CD4-positive, alpha-beta T cell treated with Interleukin-12 subunit alpha and Interleukin-12 subunit beta, for 1 hour (primary cell): ENCODE measurements at regions not wholly inside any gene's neighbourhood (a gene's known extent, or its start where the extent isn't known, plus 50 kb on each side); places are given as distances from the start of the nearest gene placed in this dataset.
"Not testable (repeated sequence)": the region's sequence is repeated elsewhere in the genome, so short reads cannot be mapped to it uniquely, and the experiment has no call there.

Source experiments
- DNase-seq: peaks from one replicate; pipeline ENCODE4 v3.0.0-alpha.2; 2020

DNA sequence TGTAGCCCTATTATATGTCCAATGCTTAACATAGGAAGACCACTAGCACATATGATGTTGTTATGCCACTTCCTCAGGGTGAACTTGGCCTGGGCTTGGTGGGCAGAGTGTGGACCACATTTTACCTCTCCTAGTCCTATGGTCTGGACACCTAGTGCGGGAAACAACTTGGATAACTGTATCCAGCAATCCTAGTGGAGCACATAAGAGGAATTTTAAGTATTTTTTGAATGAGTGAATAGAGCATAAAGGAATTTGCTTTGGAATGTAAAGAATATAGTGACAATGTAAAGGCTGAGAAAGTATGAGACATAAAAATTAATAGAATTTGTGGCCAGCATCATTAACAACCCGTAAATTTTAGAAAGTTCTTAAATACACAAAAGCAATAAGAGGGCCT is 528.9 kb downstream of the IGSF11 start:
- DNase-seq = no peak

DNA sequence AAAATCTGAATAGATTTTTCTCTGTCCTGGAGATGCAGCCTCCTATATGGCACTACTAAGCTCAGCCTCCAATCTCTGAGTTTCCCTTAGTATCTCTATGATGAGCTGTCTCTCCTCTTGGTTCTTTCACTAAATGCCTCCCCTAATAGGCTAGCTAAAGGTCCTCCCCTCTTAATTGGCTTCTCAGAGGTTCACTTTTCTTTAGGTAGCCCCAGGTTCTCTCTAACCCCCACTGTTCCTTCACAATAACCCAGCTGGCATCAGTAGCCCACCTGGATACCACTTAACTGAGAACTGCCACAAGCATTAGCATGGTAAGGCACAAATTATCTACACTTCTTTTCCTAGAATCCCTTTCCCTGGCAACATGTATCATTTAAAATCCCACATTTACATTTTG is 523.2 kb downstream of the IGSF11 start:
- no peak for DNase-seq

DNA sequence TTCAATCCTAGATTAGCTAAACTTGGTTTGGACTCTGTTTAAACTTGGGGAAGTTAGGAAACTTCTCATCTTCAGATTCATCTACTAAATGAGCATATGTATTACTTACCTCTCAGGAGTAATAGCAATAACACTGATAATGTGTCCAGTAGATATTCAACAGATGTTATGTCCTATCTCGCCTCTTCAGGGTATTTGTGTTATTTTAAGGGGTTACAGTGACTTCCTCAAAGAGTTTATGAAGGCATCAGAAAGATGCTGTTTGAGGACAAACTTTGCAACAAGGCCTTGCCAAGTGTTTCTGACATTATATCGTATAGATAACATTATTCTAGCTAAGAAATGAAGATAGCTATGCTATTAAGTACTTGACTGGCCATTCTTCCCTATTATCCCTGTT is 522.3 kb downstream of the IGSF11 start:
- no peak for DNase-seq

DNA sequence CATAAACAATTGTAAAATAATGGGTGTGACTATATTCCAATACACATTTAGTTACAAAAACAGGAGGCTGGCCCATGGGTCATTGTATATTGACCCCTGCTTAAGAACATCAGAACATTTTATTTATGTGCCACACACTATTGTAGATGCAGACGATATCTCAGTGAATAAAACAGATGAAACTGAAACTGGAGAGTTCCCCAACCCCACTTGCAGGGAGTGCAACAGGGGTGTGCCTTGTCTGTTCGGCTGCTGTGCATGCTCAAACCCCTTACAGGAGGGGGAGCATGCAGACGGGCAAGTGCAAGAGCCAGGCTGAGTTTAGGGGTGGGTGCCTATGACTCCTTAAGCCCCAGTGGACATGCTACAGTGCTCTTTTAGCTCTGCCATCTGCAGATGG is 509.6 kb downstream of the IGSF11 start:
- DNase-seq = no peak

DNA sequence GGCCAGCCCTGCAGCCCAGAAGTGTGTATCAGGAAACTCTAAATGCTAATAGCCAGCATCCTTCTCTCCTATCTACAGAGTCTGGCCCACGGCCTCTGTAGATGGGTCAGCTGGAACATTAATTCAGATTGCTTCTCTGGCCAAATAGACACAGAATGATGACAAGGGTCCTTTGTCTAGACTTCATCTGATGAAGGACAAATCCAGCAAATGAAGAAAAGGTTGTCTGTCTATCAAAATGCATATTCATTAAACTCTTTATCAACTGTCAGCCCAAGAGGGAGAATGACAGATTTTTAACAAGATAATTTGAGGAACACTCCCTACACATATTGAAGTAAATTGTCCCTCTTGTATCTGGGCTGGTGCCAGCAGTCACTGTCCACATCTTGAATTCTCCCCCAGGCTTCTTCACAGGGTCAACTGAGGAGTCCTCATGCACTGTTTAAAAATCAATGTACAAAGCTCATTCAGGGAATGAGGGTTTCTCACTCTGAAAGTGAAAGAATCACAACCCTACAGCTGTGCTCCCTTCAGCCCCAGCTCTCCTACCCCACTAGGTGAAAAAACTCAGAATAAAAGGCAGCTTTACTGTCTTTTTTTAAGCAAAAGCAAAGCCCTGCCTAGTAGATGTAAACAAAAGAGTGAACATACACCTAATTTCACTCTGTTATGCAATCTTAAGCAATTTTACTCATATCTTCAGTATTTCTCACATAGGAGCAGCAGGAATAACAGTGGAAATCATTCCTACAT is 507.7 kb downstream of the IGSF11 start:
- DNase-seq = no peak

DNA sequence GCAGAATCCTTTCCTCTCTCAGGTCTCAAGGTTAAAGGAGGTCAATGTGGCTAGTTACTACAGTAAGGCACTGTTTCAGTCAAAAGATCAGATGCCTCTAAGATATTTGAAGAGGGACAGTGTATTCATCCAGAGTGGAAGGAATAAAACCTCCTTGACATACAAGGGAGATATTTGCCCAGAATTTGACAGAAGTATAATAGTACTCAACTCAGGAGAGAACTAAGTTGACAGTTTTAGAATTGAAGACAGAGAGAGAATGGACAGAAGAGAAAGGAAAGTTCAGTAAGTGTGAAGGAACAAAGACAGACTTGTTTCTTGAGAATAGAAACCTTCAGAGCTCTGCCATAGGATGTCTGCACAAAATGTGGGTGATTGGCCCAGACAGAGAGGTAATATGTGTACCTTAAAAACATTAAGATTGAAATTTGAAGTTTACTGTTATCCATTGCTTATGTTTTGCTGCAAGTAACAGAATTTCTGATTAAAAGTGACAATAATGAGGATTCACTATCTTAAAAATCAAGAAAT is 507.1 kb downstream of the IGSF11 start:
- DNase-seq = no peak

DNA sequence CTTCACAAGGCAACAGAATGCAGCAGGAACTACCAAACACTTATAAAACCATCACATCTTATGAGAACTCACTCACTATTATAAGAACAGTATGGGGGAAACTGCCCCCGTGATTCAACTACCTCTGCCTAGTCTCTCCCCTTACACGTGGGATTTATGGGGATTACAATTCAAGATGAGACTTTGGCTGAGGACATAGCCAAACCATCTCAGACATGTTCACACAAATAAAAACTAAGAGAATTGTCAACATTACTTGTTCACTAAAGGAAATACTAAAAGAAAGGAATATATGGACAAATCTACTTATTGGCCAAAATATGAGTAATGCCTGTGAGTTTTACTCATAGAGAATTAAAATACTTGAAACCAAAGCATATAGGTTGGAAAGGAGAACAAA is 505.1 kb downstream of the IGSF11 start:
- DNase-seq = no peak

DNA sequence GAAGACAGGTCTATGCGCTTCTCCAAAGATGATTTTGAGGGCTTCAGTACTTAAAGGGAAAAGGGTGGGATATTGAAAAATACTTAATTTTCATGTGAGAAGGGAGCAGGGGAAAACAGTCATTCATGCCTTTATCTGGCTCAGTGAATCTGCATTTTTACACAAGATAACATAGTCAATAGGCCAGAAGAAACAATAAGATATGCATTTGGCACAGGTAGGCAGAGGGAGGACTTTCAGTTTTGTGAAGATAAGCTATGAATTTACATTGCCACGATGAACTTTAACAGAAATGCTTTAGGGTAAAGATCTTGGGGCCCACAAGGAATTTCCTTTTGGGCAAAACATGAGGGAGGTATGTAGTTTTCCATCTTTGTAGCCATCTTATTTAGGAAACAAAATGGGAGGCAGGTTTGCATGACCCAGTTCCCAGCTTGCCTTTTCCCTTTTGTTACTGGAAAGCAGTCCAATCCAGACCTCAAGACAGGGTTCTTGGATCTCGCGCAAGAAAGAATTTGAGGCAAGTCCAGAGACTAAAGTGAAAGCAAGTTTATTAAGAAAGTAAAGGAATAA is 504.2 kb downstream of the IGSF11 start:
- no peak for DNase-seq

DNA sequence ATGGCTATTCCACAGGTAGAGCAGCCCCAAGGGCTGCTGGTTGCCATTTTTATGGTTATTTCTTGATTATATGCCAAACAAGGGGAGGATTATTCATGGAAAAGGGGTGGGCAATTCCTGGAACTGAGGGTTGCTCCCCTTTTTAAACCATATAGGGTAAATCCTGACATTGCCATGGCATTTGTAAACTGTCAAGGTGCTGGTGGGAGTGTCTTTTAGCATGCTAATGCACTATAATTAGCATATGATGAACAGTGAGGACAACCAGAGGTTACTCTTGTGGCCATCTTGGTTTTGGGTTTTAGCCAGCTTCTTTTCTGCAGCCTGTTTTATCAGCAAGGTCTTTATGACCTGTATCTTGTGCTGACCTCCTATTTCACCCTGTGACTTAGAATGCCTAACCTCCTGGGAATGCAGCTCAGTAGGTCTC is 503.7 kb downstream of the IGSF11 start:
- not testable (repeated sequence) for DNase-seq

DNA sequence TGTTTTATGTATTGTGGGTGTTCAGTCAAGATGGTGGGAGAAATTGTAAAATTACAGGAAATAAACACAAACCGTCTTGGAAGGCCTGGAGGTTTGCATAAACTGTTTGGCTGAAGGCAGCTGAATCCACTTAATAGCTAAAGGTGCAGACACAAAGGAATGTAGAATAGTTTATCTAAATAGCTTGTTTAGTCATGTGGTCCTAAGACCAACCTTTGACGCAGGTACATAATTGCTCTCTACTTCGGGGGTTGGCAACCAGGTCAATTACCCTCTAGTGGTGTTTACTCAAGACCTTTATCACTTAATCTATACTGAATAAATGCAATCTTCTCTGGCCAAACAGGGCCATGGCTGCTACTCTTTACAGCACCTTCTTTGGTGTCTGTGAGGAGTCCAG is 502.8 kb downstream of the IGSF11 start:
- DNase-seq = no peak

DNA sequence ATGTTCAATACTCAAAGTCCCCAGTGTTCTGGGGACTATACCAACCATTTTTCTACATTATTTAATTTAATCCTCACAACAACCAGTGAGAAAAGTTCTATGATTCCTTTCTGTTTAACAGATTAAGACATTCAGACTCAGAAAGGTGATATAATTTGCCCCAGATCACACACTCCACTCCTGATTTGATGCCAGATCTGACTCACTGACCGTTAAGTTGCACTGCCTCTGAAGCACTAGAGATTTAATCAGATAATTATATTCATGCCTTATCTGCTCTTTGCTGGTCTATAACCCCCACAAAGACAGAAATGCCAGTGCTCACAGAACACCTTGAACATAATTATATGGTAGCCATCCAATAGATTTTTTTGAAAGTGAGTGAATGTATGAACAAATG is 501.0 kb downstream of the IGSF11 start:
- DNase-seq = no peak

DNA sequence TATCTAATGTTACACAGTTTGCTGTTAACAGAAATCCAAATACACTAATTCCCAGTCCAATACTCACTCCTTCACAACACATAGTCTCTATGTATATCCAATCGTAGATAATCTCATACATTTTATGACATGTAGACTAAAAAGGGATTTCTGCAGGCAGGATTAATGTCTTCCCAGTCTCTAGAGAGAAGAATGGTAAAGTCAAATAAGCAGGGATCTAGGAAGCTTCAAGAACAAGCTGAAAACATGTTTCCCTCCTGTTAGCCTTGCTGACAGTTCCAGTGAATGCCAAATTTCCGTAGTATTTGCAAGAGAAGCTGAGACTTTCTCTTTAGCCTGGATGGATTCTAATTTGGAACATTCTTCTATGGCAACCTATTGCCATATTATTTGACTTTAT is 500.1 kb downstream of the IGSF11 start:
- DNase-seq = no peak

DNA sequence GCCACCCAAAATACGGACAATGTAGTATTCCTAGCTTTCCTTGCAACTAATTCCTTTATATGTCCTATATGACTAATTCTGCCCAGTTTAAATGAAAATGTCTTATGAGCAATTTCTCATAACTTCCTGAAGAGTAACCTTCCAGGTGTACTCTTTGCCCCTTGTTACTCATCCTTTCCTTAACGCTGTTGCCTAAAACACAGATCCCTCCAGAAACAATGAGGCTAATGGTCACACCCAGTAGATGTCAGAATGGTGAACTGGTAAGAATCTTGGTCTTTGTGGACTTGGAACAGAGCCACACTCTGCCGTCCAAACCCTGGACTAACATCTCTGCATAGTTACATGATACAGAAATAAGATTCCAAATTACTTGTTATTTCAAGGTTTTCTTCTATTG is 497.9 kb downstream of the IGSF11 start:
- DNase-seq = no peak

DNA sequence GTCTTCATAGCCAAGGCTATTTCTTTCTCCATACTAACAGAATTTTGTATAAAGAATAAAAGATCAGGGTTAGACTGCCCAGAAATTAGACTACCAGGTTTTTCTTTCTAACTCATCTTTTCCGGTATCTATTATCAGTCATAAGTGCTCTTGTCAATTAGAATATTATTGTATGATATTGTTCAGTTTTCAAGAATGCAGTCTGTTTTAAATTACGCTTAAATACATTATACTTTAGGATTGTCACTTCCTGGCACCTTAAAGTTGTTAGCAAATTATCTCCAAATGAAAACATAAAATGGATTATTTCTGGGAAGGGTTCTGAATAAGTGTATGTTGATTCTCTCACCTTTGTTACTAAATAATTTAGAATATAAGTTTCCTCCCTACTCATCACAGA is 497.2 kb downstream of the IGSF11 start:
- no peak for DNase-seq

DNA sequence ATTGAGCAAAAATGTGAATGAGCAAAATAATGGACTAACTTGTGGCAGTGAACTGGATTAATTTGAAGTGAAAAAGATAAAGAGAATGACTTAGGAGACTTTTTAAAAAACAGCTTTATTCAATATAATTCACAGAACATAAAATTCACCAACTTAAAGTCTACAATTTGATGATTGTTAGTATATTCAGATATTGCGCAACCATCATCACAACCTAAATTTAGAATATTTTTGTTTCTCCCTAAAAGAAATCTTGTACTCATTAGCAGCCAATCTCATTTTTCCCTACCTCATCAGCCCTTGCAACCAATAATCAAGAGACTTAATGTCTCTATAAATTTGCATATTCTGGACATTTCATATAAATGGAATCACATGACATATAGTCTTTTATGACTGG is 496.5 kb downstream of the IGSF11 start:
- DNase-seq = no peak

DNA sequence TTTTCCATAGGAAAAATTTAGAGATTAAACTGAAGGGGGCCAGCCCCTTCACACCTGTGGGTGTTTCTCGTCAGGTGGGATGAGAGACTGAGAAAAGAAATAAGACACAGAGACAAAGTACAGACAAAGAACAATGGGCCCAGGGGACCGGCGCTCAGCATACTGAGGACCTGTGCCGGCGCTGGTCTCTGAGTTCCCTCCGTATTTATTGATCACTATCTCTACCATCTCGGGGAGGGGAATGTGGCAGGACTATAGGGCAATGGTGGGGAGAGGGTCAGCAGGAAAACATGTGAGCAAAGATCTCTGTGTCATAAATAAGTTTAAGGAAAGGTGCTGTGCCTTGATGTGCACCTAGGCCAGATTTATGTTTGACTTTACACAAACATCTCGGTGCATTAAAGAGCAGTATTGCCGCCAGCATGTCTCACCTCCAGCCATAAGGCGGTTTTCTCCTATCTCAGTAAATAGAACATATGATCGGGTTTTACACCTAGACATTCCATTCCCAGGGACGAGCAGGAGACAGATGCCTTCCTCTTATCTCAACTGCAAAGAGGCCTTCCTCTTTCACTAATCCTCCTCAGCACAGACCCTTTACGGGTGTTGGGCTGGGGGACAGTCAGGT is 494.7 kb downstream of the IGSF11 start:
- not testable (repeated sequence) for DNase-seq

DNA sequence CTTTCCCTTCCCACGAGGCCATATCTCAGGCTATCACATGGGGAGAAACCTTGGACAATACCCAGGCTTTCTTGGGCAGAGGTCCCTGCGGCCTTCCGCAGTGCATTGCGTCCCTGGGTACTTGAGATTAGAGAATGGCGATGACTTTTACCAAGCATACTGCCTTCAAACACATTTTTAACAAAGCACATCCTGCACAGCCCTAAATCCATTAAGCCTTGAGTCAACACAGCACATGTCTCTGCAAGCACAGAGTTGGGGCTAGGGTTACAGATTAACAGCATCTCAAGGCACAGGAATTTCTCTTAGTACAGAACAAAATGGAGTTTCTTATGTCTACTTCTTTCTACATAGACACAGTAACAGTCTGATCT is 494.2 kb downstream of the IGSF11 start:
- DNase-seq = not testable (repeated sequence)

DNA sequence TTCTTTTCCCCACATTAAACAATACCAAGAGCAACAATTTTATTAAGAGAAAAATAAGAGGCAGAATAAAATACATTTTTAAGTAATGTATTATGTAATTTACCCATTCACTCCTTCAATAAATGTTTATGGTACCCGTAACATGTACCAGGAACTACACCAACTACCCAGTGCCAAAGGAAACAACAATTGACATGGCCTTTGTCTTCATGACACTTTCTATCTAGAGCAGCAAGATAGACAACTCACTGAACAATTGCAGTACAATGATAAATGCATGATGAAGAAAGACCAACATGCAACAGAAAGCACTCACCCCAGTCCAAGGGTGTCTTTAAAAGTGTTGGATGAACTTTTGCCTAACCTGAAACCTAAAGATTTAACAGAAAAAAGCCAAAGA is 493.8 kb downstream of the IGSF11 start:
- no peak for DNase-seq

DNA sequence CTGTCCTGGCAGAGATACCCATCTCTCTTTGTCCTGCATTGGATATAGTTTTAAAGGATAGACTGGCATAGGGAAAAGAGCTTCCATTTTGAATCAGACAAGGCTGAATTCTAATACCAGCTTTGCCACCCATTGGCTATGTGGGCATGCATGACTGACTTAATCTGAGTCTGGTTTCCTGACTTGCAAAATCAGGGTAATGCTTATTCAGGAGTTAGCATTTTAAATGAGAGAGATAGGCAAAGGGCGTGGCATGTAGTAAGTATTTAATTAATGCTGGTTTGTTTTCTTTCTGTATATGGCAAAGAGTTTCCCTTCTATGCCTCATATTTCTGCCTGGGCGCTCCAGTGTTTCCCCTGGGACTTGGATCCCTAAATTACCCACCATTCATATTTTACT is 492.9 kb downstream of the IGSF11 start:
- DNase-seq = no peak

DNA sequence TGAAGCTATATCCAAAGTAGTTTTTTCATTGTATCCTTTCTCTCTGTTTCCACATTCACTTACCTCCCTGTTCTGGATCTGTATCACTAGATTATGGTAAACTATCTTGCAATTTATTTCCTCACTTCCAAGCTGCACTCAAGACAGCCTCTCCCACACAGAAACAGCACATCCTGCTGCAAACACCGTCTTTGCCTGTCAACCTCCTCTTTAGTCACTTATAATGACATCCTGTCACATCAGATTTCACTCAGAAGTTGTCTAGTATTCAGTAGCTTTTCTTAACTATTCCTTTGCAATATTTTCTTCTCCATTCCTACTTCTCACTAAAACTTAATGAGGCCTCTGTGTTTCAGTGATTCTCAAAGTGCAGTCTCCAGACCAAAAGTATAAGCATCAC is 490.8 kb downstream of the IGSF11 start:
- DNase-seq = no peak

DNA sequence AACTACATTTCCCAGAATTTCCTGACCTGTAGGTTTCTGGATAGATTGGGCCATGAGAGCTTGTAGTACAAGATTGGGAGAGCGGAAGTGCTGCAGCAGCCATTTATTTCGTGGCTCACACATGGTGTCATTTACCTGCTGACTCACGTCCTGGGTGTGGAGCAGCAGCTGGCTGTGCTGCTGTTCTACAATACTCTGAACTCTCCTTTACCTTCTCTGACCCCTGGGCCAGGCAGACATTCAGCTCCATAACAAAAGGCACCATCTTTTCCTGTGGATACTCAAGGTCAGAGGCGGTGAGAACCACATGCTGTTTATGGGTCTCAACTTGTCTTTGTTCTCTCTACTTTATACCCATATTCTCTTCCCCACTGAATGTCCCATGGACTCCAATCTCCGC is 490.2 kb downstream of the IGSF11 start:
- DNase-seq = no peak

DNA sequence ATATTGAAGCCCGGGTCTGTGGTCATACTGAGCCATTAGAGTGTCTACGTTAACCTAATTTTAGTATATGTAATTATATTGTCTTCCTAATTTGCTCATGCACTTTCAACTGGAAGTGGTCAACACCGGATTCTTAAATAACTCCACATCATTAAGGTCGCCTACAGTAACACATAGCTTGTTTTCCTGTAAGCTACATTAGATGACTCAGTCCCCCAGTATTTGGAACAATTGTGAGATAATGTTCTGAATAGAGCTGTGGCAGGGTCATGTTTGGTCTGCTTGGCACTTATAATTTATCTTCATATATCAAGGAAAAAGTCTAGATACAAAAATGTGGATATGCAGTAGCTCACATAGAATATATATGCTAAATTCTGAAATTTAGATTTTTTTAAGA is 486.2 kb downstream of the IGSF11 start:
- DNase-seq = no peak

DNA sequence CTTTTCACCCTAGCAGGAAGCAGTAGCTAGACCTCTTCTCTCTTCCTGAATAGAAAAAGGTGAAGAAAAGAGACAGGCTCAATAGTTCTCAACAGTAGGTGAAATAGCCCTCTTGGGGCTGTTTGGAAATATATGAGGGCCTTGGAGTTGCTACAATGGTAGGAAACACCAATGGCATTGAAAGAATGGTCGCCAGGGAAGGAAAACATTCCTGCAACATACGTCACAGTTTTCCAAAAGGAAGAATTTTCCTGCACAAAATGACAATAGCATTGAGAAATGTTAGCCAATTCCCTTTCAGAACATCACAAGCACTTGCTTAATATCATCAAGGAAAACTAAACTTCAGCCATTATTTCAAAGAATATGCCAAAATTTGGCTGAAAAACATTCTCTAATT is 484.5 kb downstream of the IGSF11 start:
- DNase-seq = no peak

DNA sequence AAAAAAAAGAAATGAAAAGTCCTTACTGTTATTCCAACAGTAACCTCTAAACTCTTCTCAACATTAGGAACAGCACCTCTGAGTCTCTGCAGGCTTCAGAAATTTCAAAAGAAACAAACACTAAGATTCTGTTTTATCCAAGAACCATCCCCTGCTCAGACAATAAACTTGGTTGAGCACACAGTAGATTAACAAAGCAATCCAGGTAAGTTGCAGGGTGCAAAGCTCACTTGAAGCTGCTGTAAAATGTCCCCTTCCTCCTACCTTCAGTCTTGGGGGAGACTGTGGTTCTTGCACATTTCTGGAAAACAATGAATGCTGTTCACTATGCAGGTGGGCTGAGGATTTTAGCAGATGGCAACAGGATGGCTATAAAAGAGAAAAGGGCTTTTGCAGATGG is 484.1 kb downstream of the IGSF11 start:
- DNase-seq = no peak
